Retina (tissue), 1 donor: ENCODE measurements at regions not wholly inside any gene's neighbourhood (a gene's known extent, or its start where the extent isn't known, plus 50 kb on each side); places are given as distances from the start of the nearest gene placed in this dataset.

Source experiments
- DNase-seq: peaks from one replicate; pipeline ENCODE4 v3.0.0-alpha.2; 2016

GRCh38 chr22:49449811-49450446 is 377.7 kb downstream of the BRD1 start:
- DNase-seq: no peak

GRCh38 chr22:49449377-49449776 is 378.3 kb downstream of the BRD1 start:
- DNase-seq: no peak

GRCh38 chr22:49448526-49448925 is 379.1 kb downstream of the BRD1 start:
- DNase-seq: no peak

DNA sequence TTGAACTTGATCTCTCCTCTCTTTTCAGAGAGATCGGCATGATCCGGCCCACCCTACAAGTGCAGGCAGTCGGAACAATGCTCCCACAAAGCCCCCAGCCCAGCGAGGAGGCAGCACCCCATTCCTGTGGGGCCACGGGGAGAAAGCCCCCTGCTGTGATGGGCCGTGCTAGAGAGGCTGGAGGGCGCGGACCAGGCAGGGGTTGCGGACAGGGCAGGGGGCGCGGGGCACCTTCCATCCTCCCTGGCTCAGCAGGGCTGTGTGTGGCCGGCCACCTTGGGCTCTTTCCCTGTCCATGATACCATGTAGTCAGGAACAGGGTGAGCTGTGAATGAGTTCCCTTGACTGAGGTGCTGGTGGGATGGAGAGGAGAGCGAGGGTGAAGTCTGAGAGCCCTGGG is 379.8 kb downstream of the BRD1 start:
- no peak for DNase-seq

DNA sequence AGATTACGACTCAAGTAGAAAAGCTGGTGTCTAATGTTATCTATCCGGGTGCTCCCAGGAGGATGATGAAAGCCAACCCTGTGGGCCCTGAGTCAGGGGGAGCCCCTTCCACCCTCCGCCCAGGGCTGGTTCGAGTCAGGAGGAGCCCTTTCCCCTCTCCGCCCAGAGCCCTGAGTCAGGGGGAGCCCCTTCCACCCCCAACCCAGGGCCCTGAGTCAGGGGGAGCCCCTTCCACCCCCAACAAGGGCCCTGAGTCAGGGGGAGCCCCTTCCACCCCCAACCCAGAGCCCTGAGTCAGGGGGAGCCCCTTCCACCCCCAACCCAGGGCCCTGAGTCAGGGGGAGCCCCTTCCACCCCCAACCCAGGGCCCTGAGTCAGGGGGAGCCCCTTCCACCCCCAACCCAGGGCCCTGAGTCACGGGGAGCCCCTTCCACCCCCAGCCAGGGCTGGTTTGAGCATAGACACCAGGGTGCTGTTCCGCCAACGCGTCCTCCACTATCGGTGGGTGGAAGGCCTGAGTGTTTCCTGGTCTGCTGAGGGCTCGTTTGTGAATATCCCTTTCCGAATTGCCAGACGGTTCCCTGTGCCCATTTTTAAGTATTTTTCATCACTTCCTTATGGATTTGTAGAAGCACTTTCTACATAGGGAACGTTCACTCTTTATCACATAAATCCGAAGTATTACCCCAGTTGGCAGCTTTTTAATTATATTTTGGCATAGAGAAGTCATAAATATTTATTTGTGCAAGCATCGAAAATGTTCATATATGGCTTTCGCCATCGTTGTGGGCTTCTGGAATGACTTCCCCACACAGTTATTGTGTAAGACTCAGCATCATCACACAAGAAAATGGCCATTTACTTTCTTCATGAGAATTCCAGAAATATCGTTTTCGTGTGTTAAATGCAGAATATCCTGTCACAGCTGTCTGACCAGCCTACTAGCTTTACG is 380.6 kb downstream of the BRD1 start:
- DNase-seq: no peak

- DNase-seq: no peak
These were observed 381.4 kb downstream of the BRD1 start for GRCh38 chr22:49446145-49446758.

DNA sequence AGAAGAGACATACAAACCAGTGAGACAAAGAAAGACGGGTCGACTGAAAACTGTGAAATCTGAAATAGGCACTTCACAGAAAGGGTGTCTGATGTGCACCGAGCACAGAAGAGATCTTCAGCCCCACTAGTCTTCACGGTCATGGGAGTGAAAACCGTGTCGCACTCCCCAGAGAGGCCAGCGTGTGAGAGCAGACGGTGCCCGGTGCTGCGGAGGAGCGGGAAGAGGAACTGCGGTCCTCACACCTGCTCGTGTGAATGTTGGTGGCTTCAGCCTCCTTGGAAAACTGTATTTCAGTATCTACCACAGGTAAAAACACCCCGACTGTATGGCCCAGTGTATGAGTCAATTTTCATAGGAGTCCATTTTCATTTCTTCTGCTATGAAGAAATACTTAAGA is 382.9 kb downstream of the BRD1 start:
- DNase-seq: no peak

DNA sequence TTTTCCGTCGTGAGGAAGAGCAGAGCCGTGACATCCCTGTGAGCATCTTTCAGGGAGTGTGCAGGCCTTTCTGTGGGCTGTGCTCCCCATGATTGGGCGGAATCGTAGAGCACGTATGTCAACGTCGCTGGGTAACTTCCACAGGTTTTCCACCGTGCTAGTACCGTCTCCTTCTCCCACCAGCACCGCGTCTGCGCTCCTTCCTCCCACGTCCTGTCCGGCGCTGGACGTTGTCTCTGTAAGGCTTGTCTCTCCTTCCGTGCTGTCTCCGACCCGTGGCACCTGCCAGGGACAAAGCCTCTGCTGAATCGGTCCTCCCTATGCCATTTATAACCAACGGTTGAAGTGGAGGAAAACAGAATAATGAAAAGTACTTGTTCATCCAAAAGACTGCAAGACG is 386.7 kb downstream of the BRD1 start:
- no peak for DNase-seq

DNA sequence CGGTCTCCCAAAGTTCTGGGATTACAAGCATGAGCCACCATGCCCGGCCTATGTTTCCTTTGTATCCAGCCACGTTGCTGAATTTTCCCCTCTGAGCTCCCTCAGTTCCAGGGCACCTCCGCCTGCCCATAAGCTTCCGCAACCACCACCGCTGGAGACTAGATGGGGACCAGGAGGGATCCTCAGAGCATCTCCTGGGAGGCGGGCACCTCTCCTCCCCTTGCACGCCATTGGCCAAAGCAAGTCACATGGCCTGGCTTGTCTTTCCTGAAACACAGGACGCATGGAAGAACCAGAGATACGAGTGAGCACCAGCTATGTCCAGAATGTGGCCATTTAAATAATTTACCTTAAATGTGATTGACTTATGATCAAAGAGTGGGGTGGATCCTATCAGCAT is 388.3 kb downstream of the BRD1 start:
- DNase-seq: no peak

GRCh38 chr22:49437956-49438355 is 389.7 kb downstream of the BRD1 start:
- no peak for DNase-seq

DNA sequence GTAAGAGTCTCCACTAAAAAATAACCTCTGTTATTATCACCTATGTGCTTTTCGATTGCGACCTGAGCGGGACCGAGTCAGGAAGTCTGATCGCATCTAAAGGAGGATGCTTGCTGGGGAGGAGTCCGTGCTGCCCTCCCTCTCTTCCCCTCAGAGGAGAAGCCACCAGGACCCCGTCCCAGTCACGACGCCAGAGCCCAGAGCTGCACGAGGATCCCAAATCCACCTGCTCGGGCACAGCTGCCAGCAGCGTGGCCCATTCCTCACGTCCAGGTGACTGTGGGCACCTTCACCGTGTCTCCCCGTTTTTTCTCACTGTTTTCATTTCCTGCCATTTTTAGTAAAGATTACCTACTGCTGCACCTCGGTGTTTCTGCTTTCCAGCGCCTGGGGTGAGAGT is 390.3 kb downstream of the BRD1 start:
- no peak for DNase-seq

DNA sequence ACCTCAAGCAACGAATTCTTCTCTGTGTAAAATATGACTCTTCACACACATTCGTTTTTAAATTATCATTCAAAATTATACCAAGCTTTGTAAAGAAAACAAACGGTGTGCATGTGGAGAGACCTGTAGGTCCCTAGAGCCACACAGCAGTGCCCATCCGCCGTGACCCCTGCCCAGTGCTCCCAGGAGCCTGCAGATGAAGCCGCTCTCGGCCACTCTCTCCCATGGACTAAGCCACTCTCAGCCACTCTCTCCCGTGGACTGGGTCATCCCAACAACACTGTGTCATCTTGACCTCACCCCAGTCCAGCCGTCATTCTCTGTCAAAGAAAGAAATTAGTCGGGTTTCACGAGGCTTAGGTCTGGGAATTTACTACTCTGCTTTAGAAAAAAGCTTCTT is 391.6 kb downstream of the BRD1 start:
- no peak for DNase-seq

GRCh38 chr22:49435596-49435995 is 392.1 kb downstream of the BRD1 start:
- no peak for DNase-seq

GRCh38 chr22:49433717-49434611 is 393.7 kb downstream of the BRD1 start:
- no peak for DNase-seq

DNA sequence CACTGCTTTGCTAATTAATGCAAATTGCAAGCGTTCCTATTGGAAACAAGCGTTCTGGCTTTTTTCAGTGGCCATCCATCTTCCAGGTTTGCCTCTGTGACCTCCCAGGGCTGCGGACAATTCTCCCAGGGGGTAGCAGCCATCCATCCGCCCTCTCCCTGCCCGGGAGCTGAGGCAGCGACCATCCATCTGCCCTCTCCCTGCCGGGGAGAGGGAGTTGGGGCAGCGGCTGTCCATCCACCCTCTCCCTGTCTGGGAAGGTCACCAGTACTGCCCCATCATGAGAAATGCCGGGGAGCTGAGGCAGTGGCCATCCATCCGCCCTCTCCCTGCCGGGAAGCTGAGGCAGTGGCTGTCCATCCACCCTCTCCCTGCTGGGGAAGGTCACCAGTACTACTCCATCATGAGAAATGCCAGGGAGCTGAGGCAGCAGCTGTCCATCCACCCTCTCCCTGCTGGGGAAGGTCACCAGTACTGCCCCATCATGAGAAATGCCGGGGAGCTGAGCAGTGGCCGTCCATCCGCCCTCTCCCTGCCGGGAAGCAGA is 394.7 kb downstream of the BRD1 start:
- DNase-seq: no peak

- no peak for DNase-seq
These were observed 395.3 kb downstream of the BRD1 start for GRCh38 chr22:49432211-49432896.

DNA sequence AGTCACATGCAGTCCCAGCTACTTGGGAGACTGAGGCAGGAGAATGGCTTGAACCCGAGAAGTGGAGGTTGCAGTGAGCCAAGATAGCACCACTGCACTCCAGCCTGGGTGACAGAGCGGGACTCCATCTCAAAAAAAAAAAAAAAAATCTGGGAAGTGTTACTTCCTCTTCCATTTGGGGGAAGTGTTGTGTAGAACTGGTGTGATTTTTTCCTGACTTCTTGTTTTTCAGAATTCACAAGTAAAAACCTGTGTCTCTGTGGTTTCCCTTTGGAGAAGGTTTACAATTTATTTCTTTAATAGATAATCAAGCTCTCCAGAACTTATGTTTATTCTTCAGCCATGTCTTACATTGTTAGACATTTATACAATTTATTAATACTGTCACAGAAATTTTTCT is 396.1 kb downstream of the BRD1 start:
- no peak for DNase-seq

GRCh38 chr22:49429066-49429465 is 398.6 kb downstream of the BRD1 start:
- DNase-seq: no peak

GRCh38 chr22:49427941-49428340 is 399.7 kb downstream of the BRD1 start:
- no peak for DNase-seq

- no peak for DNase-seq
These were observed 400.3 kb downstream of the BRD1 start for GRCh38 chr22:49427341-49427740.

DNA sequence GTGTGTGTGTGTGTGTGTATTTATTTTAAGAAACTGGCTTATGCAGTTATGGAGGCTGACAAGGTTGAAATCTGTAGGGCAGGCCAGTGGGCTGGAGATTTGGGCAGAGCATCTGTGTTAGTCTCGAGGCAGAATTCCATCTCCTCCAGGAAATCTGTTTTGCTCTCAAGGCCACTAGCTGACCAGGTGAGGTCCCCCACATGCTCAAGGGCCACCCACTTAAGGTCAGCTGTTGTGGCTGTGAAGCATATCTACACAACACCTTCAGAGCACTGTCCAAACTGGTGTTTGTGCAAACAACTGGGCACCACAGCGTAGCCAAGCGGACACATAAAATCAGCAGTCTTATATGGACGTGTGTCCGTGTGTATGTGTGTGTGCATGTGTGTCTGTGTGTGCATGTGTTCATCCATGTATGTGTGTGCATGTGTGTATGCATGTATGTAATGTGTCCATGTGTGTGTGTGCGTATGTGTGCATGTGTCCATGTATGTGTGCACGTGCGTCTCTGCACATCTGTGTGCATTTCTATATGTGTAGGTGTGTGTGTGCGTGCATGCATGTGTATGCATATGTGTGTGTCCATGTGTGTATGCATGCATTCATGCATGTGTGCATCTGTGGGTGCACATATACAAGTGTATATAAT is 400.9 kb downstream of the BRD1 start:
- DNase-seq: no peak
